GM21447 (cell line): ENCODE measurements at regions not wholly inside any gene's neighbourhood (a gene's known extent, or its start where the extent isn't known, plus 50 kb on each side); places are given as distances from the start of the nearest gene placed in this dataset.
"Not testable (repeated sequence)": the region's sequence is repeated elsewhere in the genome, so short reads cannot be mapped to it uniquely, and the experiment has no call there.

Experiments used
- ATAC-seq: cut with Tn5 transposase; IDR thresholded peaks from one replicate; pipeline ENCODE4 v1.9.1; 2021; ENCODE audit not compliant: unreplicated experiment

DNA sequence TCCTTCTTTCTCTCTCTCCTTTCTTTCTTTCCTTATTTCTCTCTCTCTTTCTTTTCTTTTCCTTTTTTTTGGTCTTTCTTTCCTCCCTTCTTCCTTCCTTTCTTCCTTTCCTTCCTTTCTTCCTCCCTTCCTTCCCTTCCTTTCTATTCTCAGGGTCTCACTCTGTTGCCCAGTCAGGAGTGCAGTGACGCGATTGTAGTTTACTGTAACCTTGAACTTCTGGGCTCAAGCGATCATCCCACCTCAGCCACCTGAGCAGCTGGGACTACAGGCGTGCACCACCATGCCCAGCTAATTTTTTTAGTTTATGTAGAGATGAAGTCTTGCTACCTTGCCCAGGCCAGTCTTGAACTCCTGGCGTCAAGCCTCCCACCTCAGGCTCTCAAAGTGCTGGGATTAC lies 83.8 kb upstream of the PPM1B start:
- no peak for ATAC-seq

DNA sequence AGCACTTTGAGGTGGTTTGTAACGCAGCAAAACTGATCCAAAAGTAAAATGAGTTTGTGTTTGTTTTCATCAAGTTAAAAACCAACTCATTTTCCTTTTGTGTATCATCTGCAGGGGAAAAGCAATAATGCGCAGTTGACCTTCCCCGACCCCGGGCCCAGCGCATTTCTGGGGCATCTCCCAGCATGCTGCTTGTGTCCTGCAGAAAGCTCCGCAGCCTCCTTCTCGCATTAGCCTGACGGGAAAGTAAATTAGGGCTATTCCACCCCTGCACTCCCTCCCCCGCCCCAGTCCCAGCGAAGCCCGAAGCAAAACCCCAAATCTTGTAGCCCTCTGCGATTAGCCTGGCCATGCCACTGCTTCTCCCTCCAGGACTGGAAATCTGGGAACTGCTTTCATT lies 82.0 kb upstream of the PPM1B start:
- ATAC-seq: no peak

DNA sequence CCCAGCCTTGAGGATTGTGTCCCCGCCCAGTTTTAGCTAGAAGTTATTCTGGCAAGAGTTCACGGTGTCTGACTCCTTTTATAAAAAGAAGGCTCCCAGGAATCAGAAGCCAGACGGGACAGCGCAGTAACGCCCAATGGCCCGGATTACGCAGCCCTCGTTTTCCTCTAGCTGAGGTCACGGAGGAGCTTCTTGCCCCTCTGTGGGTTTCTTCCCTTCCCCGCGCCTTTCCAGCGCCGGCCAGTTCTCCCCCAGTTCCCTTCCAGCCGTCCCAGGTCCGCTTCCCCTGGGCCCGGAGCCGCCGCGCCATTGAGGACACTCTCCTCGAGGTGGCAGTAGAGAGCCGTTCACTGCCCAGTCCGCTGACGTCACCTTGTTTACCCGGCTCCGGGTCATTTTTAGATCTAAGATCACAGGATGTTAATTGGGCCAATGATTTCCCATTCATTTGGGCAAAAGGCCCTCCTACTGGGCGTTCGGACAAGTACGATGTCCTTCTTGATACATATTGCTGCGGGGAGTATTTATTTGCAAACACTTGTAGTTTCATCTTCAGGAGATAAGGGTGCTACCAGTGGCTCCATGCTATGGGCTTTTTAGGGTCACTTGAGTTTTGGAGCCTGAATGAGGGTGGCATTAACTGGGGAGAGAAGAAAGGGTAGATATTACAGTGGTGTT lies 81.5 kb upstream of the PPM1B start:
- ATAC-seq: peak; percentile 59

DNA sequence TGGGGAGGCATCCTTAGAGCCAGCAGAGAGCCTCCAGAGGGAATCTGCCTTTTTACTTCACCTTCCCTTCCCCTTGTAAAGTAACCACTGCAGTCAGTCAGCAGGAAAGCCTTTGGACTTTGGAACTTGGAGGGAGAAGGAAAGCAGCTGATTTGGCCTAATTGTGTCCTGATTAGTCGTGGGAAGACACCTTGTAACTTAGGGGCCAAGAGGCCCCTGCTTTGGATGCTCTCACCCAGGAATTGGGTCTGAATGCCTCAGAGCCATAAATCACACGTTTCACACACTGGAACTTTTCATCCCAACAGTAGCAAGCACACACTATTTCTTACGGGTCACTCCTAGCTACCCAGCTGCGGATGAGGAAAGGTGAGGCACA lies 81.0 kb upstream of the PPM1B start:
- no peak for ATAC-seq

DNA sequence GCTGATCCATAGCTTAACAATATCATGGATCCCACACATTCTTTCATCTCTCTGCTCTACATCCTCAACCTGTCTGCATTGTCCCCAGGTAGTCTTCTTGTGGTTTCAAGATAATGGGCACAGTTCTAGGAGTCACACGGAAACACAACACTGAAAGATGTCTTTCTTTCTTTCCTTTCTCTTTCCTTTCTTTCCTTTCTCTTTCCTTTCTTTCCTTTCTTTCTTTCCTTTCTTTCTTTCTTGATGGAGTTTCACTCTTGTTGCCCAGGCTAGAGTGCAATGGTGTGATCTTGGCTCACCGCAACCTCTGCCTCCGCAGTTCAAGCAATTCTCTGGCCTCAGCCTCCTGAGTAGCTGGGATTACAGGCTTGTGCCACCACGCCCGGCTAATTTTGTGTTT lies 76.2 kb upstream of the PPM1B start:
- ATAC-seq: not testable (repeated sequence)

DNA sequence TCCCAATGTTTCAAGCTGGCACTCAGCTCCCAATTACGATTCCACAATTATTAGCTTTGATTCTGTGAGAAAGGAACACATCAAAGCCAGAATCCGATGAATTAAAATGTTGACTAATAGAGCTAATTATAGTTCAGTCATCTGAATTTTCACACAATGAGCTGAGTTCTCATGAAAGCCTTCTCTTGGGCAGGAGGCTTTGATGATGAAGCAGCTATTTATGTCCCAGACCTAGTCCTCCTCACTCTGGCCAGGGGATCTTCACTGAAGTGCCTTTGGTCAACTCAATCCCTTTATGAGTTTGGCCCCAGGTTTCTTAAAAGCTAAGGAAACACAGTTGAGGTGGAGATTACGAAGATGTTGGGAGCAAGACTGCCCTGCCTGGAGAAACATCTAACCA lies 74.7 kb upstream of the PPM1B start:
- no peak for ATAC-seq

DNA sequence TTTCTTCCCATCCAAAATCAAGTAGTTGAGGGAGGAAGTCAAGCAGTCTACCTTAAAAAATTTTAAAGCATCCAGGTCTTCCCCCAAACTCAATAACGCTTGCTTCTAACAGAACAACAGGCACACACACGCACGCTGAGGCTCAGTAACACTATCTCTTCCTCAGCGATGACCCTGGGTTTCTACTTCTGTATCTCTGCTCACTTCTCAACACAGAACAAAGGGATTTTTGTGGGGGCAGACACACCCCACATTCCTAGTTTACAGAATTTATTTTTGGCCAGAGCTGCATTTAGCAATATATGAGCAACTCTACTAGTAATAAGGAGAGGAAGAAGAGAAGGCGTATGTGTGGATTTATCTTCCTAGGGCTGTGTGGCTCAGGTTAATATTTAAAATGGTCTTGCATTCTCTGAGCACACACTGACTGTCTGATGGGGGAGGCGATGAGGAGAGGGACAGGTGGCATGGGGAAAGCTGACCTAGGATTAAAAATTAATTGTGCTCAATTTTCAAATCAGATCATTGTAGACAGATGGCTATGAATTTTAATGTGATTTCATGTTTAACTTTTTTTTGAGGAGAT lies 71.3 kb upstream of the PPM1B start:
- no peak for ATAC-seq

DNA sequence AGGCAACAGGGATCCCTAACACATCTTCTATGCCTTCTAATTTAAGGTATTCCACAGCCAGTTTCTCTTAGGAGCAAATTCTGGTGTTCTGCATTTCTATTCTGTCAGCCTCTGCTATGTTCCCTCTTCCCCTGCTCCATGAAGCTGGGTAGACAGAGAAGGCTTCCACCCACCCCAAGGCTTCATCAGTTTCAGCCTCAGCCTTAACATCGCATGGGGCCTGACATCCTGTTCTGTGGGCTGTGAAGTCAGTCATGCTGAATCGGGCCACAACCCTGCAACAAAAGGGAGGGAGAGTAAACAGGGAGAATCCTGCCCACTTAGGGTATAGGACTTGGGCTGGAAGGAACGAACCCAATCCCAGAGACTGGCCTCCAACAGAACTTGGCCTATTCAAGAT lies 70.6 kb upstream of the PPM1B start:
- peak; percentile 57 for ATAC-seq

DNA sequence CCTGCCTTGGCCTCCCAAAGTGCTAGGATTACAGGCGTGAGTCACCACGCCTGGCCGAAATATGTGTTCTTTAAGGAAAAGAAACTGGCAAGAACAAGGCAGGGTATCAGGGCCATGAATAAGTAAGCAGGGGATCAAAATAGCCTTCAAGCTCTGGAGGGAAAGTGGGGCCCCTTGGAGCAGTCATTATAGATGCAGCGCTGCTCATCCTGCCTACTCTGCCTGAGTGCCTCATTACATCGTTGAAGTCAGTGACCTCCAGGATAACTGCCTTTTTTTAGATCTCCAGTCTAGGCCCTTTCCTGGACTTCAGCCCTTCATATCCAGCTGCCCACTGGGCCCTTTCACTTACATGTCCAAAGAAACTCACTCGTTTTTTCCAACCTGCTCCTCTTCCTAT lies 69.8 kb upstream of the PPM1B start:
- ATAC-seq: no peak

DNA sequence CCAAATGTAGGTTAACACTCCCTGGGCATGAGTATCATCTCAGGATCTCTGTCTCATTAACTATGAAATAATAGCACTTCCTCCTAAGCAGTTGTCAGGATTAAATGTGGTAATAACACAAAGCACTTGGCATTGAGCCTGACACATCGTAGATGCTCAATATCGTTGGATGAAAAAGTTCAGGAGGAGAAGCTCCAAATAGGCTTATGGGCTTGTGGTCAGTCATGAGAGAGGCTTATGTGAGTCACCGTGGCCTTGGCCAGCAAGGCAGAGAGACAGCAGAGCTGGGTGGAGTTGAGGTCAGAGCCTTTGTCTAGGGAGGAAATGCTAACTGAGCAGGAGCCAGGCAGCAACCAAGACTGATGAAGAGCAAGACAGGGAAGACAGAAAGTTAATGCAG lies 68.3 kb upstream of the PPM1B start:
- ATAC-seq: no peak

DNA sequence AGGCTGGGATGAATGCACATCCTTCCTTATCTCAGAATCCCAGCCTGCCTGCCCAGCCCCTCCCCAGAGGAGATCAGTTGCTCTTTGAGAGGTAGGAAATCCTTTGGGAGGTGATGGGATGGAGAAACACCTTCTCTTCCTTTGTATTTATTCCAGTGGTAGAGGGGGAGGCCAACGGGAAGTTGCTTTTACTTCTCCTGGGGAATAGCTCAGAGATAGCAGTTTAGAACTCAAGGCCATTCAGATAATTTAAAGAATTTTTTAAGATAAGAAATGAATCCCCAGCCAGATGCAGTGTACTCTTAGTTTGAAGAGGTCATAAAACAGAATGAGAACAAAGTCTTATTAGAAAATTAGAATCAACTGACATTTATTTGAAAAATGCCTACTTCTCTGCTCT lies 67.4 kb upstream of the PPM1B start:
- ATAC-seq: no peak

DNA sequence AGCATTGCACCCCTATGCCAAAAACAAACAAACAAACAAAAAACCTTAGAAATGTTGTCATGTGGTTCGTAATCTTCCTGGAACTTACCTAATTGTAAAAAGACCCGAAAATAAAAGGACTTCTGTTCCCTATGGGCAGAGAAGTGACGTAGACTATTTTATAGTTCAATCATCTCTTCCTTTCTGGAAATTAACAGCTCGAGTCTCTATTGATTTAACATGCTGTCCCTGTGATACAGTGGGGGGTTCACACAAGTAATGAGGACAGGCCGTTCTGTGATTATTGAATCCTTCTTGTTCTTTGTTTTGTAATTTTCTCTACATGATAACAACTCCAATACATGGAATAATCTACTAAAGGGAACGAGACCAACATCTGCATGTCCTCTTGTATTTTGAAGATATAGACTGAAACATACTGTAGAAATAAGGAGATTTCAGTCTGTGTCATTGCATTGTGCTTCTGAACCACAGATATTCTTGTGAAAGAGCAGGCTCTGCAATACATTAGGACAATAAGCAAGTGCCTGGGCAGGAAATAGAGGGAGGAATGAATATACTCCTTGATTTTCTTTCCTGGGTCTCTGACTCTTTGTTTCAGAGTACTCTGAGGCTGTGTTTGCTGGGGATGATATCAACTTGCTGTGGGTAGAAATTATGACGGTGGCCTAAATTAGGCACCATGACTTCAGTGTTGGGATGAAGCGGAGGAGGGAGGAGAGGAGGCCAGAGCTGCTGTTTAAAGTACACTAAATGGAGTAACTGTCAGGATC lies 65.7 kb upstream of the PPM1B start:
- no peak for ATAC-seq

DNA sequence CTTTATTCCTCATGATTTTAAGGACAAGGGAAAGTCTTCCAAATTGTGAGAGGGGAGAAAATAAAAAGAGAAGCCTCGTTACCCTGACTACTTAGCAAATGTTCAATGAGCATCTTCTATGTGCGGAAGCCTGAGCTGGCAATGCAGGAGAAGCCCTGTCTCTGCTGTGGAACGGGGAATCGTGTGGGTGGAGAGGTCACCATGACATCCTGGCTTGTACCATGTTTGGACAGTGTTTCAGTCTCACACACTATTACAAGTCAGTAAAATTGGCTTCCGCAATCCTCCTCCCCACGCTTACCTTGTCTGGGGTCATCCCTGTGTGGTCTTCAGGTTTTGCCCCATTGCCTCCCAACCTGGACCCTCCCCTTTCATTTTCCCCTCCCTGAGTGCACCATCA lies 65.0 kb upstream of the PPM1B start:
- ATAC-seq: no peak

DNA sequence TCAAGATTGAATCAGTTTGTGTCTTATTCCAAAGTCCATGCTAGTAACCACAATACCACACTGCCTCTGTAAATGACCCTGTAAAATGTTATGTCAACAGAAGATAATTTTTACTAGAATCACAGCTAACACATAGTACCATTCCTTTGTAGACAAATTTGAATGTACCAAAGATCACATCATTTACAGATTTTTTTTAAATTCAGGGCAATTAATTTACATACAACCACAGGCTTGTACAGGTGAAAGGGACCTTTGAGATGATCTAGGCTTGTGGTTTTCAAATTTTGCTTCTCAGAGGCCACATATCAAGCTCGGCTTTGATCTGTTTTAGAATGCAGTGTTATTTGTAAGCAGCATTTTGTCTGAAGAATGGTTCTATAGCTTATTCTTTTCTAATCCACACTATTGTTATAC lies 63.8 kb upstream of the PPM1B start:
- no peak for ATAC-seq

DNA sequence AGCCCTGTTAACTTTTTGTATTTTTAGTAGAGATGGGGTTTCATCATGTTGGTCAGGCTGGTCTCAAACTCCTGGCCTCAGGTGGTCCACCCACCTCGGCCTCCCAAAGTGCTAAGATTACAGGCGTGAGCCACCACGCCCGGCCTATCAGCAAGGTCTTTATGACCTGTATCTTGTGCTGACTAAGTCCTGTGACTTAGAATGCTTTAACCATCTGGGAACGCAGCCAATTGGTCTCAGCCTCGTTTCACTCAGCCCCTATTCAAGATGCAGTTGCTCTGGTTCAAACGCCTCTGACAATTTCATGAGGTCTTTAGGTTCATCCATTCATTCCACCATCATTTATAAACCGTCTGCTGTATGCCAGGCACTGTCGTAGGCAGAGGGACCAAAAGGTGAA lies 62.2 kb upstream of the PPM1B start:
- ATAC-seq: not testable (repeated sequence)

DNA sequence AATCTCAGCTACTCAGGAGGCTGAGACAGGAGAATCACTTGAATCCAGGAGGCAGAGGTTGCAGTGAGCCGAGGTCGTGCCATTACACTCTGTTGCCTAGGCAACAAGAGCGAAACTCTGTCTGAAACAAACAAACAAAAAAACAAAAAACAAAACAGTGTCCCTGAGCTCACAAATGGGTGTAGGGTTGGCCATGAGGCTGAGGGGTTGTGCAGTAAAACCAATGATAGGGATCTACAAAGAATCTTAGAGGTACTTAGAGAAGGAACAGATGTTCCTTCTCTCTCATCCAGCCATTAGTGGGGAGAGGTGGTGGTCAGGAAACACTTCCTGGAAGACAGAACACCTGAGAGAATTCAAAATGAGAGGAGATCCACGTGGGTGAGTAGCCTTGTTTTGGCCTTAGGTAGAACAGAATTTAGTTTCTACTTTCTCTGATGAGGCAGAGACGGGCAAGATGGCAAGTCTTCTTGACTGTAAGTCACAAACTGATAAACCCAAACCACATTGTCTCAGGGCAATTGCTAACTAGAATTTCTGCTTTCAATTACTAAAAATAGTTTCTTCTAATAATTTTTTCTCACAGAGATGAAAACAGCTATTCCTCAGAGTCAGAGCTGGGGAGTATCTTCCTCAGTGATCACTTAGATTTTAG lies 61.5 kb upstream of the PPM1B start:
- ATAC-seq: peak; percentile 91

DNA sequence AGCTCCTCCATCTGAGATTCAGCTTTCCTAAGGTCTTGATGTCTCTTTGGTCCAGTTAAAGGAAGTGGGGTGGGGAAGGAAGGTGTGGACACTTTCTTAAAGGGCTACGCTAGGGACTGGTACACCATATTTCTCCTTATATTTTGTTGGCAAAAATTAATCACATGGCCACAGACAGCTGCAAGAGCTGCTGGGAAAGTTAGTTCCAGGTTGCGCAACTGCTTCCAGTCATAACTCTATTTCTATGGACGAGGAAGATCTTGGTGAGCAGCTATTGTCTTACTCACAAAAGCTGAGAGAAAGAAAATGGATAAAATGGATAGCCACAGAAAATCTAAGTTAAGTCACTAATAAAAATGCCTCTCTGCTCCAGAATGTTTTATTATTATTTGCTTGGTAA lies 60.7 kb upstream of the PPM1B start:
- no peak for ATAC-seq

DNA sequence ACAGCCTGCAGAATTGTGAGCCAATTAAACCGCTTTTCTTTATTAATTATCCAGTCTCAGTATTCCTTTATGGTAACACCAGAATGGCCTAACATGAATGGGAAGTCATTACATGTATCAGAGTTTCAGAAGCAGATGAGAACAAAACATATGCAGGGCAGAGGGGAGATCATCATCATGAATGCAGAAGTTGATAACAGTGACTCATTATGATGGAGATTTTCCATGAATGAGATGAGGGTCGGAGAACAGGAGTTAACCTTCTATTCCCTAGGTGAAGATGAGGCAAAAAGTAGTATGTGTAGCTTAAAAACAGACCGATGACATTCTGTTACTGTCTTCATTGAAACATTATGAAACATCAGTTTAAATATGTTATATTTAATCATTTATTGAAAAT lies 59.5 kb upstream of the PPM1B start:
- no peak for ATAC-seq

DNA sequence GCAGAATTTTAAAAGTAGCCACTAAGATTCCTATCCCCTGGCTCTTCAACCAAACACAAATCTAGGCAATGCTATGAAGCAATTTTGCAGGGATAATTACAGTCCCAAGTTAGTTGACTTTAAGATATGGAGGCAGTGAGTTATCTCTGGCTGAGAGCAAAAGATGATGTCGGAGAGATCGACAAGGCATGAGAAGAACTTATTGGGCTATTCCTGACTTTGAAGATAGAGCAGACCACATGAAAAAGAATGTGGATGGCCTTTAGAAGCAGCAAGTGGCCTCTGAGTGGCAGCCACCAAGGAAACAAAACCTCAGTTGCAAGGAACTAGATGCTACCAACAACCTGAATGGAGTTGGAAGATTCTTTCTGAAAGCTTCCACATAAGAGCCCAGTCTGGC lies 58.2 kb upstream of the PPM1B start:
- ATAC-seq: no peak

DNA sequence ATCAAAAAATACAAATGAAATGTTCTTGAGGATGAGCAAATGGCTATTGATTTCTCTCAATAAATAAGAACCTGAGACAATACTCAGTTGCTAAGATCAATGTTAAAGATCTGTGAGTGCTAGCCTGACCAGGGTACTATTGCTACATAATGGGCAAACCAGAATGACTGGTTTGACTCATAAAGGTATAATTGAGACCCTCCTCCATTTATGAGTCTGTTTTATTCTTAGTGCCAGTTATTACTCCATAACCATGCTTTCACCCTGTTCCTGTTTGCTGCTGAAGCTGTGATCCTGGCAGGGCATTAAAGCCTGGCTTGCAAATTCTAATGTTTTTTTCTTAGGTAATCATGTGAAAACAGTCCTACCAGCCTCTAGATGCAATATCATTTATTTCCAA lies 56.6 kb upstream of the PPM1B start:
- no peak for ATAC-seq

DNA sequence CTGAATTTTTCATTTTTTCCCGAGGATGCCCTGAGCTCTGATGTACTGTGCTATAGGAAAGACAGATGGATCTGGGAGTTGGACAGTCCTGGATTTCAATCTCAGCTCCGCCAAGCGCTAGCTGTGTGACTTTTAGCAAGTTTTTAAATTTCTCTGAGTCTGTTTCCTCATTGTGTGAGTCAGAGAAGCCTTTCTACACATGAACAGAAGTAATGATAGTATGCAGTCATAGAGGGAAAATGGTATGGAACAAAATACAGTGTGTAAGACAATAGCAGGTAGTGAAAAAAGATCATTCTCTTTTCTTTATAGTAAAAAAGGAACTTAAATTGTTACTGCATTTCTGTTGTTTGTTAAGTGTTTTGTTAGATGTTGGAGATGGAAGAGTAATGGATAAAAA lies 52.4 kb upstream of the PPM1B start:
- ATAC-seq: no peak

DNA sequence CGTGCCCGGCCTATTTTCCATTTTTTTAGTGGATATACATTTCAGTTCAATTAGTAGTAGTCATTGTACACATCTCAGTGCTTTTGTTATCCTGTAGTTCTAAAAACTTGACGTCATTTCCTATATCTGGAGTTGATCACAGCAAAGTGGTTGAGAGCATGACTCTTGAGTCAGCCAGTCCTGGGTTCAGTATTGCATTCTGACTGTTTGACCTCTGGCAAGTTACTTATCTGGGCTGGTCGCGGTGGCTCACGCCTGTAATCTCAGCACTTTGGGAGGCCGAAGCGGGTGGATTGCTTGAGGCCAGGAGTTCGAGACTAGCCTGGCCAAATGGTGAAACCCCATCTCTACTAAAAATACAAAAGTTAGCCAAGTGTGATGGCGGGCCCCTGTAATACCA lies 50.4 kb upstream of the PPM1B start:
- ATAC-seq: no peak
